Ectodermal cell (in vitro differentiated cells): ENCODE measurements at regions not wholly inside any gene's neighbourhood (a gene's known extent, or its start where the extent isn't known, plus 50 kb on each side); places are given as distances from the start of the nearest gene placed in this dataset.
"Not testable (repeated sequence)": the region's sequence is repeated elsewhere in the genome, so short reads cannot be mapped to it uniquely, and the experiment has no call there.

Experiments used
- H3K27ac ChIP-seq: 2 replicates; pipeline ENCODE4 v1.7.0; 2013; ENCODE audit warnings: mild to moderate bottlenecking, low read depth, low read length; ENCODE audit not compliant: insufficient read depth, poor library complexity, severe bottlenecking
- H3K27me3 ChIP-seq: 2 replicates; pipeline ENCODE4 v1.7.0; 2013; ENCODE audit warnings: mild to moderate bottlenecking, low read length; ENCODE audit not compliant: insufficient read depth, control insufficient read depth, poor library complexity, severe bottlenecking
- H3K36me3 ChIP-seq: one replicate; pipeline ENCODE4 v1.7.0; 2013; ENCODE audit warnings: low read length; ENCODE audit not compliant: control insufficient read depth, insufficient read depth
- H3K4me1 ChIP-seq: one replicate; pipeline ENCODE4 v1.7.0; 2013; ENCODE audit warnings: low read length; ENCODE audit not compliant: control insufficient read depth, insufficient read depth
- H3K4me3 ChIP-seq: 2 replicates; pipeline ENCODE4 v1.7.0; 2013; ENCODE audit warnings: low read depth, low read length, control low read depth; ENCODE audit not compliant: insufficient read depth
- H3K9me3 ChIP-seq: 2 replicates; pipeline ENCODE4 v1.7.0; 2013; ENCODE audit warnings: mild to moderate bottlenecking, low read length, moderate library complexity; ENCODE audit not compliant: control insufficient read depth
- WGBS, 2 experiments: methylation state at CpG; one replicate each; pipeline ENCODE4 v1.1.7; 2013; ENCODE audit warnings: missing lambda C conversion rate in 2 of 2; 5-methylcytosine and 5-hydroxymethylcytosine counted together

DNA sequence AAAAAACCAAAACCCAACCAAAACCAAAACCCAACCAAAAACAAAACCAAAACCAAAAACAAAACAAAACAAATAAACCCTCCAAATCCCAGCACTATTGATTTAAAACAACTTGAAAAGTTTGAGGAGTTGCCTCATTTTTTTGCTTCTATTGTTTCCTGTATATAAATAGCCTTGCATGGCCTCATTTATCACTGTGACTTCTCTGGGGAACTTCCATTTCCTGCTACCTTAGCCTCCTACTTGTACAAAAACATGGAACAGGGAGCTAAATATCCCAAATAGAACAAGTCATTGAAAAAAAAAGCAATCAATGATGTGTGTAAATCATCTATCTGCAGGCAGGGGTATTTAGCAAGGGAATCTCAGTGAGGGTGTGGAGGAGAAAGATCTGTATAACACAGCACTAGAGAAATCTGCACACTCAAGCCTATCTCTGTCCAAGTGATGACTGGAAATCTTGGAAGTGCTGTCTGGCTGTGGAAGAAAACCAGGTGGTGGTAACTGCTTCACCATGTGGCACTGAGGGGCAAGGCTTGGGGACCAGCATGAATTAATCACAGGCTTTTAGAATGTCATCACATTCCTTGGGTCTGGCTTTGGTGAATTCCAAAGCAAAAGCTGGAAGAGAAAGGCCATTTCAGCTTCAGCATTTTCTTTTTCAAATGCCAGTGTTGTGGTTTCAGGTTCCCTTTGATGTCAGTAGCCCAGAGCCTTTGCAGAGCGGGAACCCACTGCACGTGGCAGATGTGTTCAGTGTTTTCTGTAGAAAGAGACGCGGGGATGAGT, 349.5 kb upstream of the ZNF32 start:
- no peaks in the 10 kb centered on the region for H3K9me3 ChIP-seq
- no peak overlapping the region for H3K27ac ChIP-seq
- H3K27me3 ChIP-seq = no peaks in the 10 kb centered on the region
- H3K36me3 ChIP-seq = no peaks in the 10 kb centered on the region
- H3K4me1 ChIP-seq = no peaks in the 10 kb centered on the region
- WGBS, 2 experiments = 72 to 83% methylated on average over 4 of the region's 4 CpGs
- H3K4me3 ChIP-seq = no peak overlapping the region

DNA sequence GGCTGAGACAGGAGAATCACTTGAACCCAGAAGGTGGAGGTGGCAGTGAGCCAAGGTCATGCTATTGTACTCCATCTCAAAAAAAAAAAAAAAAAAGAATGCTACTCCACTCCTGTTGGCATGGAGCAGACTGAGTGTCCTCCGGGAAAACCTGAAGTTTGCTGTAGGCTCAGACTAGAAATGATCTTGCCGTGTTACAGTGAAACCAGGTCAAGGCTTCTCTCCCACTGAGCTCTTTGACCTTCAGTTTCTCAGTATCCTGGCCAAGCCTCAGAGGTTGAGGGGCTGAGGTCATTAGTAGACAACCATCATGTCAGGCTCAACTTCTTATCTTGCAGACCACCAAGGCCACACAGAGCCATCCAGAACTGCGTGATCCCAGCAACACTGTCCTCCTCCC, 348.6 kb upstream of the ZNF32 start:
- Histone ChIP-seq H3K9me3 (no peaks in the 10 kb centered on the region), H3K4me3 (no peak overlapping the region), H3K27ac (no peak overlapping the region), H3K4me1 (no peaks in the 10 kb centered on the region), H3K36me3 (no peaks in the 10 kb centered on the region), H3K27me3 (no peaks in the 10 kb centered on the region)
- WGBS, 2 experiments = 91 to 94% methylated on average over 3 of the region's 3 CpGs

DNA sequence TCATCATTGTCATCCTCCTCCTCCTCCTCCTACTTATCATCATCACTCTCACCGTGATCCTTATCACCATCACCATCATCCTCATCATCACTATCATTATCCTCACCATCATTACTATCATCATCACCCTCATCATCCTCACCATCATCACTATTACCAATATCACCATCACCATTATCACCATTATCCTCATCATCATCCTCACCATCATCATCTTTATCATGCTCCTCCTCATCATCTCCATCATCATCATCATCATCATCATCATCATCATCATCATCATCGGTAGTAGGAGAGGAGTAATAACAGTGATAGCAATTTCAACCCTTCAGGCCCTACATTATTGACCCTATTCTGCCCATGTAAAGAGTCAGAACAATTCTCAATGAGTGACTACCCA, 345.9 kb upstream of the ZNF32 start:
- 88 to 91% methylated on average over 2 of the region's 2 CpGs for WGBS, 2 experiments
- Histone ChIP-seq H3K4me3 (no peak overlapping the region), H3K4me1 (no peaks in the 10 kb centered on the region)

DNA sequence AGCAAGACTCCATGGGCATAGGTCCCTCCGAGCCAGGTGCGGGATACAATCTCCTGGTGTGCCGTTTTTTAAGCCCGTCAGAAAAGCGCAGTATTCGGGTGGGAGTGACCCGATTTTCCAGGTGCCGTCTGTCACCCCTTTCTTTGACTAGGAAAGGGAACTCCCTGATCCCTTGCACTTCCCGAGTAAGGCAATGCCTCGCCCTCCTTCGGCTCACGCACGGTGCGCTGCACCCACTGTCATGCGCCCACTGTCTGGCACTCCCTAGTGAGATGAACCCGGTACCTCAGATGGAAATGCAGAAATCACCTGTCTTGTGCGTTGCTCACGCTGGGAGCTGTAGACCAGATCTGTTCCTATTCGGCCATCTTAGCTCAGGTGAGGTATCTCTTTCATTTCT, 344.1 kb upstream of the ZNF32 start:
- H3K9me3 ChIP-seq = not testable (repeated sequence)

More for the DNA sequence above, 345.9 kb upstream of the ZNF32 start:
- Histone ChIP-seq H3K27me3 (no peaks in the 10 kb centered on the region), H3K36me3 (no peaks in the 10 kb centered on the region), H3K9me3 (no peaks in the 10 kb centered on the region), H3K27ac (no peak overlapping the region)

DNA sequence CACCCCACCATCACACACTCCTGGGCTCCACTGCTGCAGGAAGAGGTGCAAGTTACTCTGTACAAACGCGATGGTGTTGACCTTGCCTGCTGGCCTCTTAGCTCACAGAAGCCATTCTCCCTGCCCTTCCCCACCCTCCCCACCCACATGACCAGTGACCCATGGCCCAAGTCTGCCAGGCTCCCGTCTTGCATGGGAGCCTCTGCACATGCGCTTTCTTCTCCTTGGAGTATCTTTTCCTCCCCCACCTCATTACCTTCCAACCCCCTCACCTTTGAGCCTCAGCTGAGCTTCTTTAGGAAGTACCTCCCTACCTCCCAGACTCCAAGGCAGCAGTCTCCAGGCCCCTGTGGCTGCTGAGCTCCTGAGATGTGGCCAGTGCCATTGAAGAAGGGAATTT, 337.7 kb upstream of the ZNF32 start:
- no peaks in the 10 kb centered on the region for H3K27me3 ChIP-seq
- no peaks in the 10 kb centered on the region for H3K4me1 ChIP-seq
- H3K4me3 ChIP-seq = no peak overlapping the region
- H3K36me3 ChIP-seq = no peaks in the 10 kb centered on the region
- WGBS, 2 experiments = 91 to 95% methylated on average over 4 of the region's 4 CpGs
- no peak overlapping the region for H3K27ac ChIP-seq
- no peaks in the 10 kb centered on the region for H3K9me3 ChIP-seq

More for the DNA sequence above, 344.1 kb upstream of the ZNF32 start:
- not testable (repeated sequence) for H3K4me3 ChIP-seq, H3K27me3 ChIP-seq, H3K4me1 ChIP-seq, H3K27ac ChIP-seq, H3K36me3 ChIP-seq
- 84 to 87% methylated on average over 19 of the region's 19 CpGs for WGBS, 2 experiments

DNA sequence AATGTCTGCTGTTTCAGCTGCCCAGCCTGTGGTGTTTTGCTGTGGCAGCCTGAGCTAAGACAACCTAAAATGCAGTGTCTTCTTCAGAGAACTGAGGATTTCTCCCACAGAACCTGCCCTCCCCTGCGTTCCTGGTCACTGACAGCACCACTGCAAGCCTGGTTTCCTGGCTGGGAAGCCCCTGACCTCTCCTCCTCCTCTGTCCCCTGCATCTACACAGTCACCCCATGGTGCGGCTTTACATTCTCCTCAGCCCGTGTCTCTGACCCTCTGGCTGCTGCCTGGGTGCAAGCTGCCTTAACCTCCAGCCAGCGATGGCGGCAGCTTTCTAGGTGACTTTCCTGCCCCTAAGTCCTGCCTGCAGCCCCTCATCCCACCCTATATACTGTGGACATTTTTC, 337.3 kb upstream of the ZNF32 start:
- Histone ChIP-seq H3K4me3 (no peak overlapping the region), H3K9me3 (no peaks in the 10 kb centered on the region), H3K27me3 (no peaks in the 10 kb centered on the region), H3K4me1 (no peaks in the 10 kb centered on the region), H3K36me3 (no peaks in the 10 kb centered on the region), H3K27ac (no peak overlapping the region)
- WGBS, 2 experiments = 84 to 89% methylated on average over 5 of the region's 5 CpGs

DNA sequence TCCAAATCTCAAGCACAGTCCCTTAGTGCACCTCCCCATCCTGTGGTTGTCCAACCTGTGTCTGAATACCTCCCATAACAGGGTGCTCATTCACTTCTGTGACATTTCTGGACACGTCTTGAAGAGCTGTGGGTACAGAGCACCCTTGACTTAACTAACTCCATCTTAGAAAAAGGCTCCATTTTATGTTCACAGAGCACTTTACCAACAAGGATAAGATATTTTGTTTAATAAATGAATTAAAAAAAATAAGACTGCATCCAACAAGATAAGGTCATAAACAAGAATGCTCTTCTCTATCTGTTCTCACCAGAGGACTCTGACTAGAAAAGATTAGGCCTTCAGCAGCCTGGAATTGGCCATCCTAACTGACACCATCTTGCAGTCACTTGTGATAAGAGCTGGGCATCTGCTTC, 335.2 kb upstream of the ZNF32 start:
- H3K27ac ChIP-seq = no peak overlapping the region
- H3K27me3 ChIP-seq = no peaks in the 10 kb centered on the region
- 77 to 87% methylated on average over 1 of the region's 1 CpG for WGBS, 2 experiments
- no peaks in the 10 kb centered on the region for H3K9me3 ChIP-seq
- no peaks in the 10 kb centered on the region for H3K4me1 ChIP-seq
- H3K4me3 ChIP-seq = no peak overlapping the region
- no peaks in the 10 kb centered on the region for H3K36me3 ChIP-seq

DNA sequence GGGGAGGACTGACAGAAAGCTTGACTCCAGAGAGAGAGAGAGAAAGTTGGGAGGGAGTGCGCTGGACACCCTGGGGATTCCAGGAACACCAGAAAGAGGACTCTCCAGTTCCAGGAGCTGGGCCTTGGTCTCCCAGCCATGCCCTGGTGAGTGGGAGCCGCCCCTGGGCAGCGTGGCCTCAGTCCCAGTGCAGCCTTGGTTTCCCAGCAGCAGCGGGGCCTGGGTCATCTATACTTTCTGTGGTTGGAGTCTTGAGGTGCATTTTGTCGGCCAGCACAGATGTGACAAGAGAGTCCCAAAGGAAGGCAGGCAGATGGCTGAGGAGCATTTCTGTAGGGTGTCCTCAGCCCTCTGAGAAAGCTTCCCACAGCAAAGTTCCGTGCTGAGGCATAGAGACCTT, 334.7 kb upstream of the ZNF32 start:
- WGBS, 2 experiments = 93 to 95% methylated on average over 6 of the region's 6 CpGs
- H3K36me3 ChIP-seq = no peaks in the 10 kb centered on the region

DNA sequence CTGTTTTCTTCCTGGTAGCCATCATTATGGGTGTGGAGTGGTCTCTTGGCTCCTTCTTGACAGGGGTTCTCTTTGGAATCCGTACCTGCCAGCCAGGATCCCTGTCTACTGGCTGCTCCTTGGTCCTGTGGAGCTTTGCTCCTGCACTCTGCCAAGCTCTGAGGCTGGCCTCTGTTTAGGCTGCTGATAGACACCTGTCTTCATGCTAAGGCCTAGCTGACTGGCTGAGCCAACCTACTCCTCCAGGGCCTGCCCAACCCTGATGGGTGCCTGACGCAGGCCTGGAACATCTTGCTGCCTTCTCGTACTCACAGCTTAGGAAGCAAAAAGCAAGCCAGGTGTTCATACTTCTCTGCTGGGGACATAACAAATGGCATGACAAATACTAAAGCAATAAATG, 333.6 kb upstream of the ZNF32 start:
- WGBS, 2 experiments = 94 to 97% methylated on average over 3 of the region's 3 CpGs
- Histone ChIP-seq H3K4me1 (no peaks in the 10 kb centered on the region), H3K27me3 (no peaks in the 10 kb centered on the region), H3K27ac (no peak overlapping the region), H3K4me3 (no peak overlapping the region), H3K9me3 (no peaks in the 10 kb centered on the region), H3K36me3 (no peaks in the 10 kb centered on the region)

More for the DNA sequence above, 334.7 kb upstream of the ZNF32 start:
- H3K9me3 ChIP-seq = no peaks in the 10 kb centered on the region
- H3K4me3 ChIP-seq = no peak overlapping the region
- H3K4me1 ChIP-seq = no peaks in the 10 kb centered on the region
- H3K27me3 ChIP-seq = no peaks in the 10 kb centered on the region
- no peak overlapping the region for H3K27ac ChIP-seq

DNA sequence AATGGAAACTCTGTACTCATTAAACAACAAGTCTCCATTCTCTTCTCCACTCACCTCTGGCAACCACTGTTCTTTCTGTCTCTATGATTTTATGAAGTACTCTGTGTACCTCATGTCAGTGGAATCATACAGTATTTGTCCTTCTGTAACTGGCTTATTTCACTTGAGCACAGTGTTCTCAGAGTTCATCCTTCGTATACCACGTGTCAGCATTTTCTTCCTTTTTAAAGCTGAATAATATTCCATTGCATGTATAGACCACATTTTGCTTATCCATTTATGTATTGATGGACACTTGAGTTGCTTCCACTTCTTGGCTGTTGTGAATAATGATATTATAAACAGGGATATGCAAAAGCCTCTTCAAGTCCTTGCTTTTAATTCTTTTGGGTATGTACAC, 333.0 kb upstream of the ZNF32 start:
- no peaks in the 10 kb centered on the region for H3K27me3 ChIP-seq
- H3K9me3 ChIP-seq = no peaks in the 10 kb centered on the region
- no peak overlapping the region for H3K27ac ChIP-seq
- 85 to 100% methylated on average over 2 of the region's 2 CpGs for WGBS, 2 experiments
- H3K36me3 ChIP-seq = no peaks in the 10 kb centered on the region
- H3K4me3 ChIP-seq = no peak overlapping the region
- H3K4me1 ChIP-seq = no peaks in the 10 kb centered on the region
